Adrenal gland (tissue), 5 donors: ENCODE measurements at regions not wholly inside any gene's neighbourhood (a gene's known extent, or its start where the extent isn't known, plus 50 kb on each side); places are given as distances from the start of the nearest gene placed in this dataset.

Experiments used
- POLR2A ChIP-seq, 2 donors: fragments of 450-650 bp; IDR thresholded peaks; one replicate each; pipeline ENCODE4 v1.6.1; 2017; ENCODE audit warnings: antibody characterized with exemption in 2 of 2, mild to moderate bottlenecking in 2 of 2, moderate library complexity in 1 of 2
- TF ChIP-seq, protein P1 (sequence below), 6 experiments: fragments of 450-650 bp in 4 of 6; fragments of 200-600 bp in 2 of 6; sonication (generic) in 1 of 6; IDR thresholded peaks; 1 replicate in 5 of 6; 2 replicates in 1 of 6; pipeline versions ENCODE4 v1.5.1 to v1.8.0; 2016 to 2021; ENCODE audit warnings: antibody characterized with exemption in 6 of 6, mild to moderate bottlenecking in 2 of 6, moderate library complexity in 1 of 6
- donor health status: DM: no; HTN: no; CAD: no.

DNA sequence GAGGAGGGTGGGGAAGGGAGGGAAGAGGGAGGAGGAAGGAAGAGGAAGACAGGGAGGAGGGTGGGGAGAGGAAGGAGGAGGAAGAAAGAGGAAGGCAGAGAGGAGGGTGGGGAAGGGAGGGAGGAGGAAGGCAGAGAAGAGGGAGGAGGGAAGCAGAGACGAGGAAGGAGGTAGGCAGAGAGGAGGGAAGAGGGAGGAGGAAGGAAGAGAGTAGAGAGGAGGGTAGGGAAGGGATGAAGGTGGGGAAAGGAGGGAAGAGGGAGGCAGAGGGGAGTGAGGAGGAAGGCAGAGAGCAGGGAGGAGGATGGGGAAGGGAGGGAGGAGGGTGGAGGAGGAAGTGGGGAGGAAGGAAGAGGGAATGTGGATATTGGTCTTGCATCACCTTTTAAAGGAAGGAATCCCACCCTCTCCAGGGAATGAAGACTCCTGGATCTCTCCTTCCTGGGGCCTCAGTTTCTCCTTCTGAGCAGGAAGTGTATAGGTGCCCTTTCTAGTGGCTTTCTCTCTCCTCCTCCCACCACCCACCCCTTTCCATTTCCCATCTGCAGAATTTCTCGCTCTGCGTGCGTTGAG lies 188.9 kb upstream of the ZNF618 start:
- TF ChIP-seq, protein P1, sequence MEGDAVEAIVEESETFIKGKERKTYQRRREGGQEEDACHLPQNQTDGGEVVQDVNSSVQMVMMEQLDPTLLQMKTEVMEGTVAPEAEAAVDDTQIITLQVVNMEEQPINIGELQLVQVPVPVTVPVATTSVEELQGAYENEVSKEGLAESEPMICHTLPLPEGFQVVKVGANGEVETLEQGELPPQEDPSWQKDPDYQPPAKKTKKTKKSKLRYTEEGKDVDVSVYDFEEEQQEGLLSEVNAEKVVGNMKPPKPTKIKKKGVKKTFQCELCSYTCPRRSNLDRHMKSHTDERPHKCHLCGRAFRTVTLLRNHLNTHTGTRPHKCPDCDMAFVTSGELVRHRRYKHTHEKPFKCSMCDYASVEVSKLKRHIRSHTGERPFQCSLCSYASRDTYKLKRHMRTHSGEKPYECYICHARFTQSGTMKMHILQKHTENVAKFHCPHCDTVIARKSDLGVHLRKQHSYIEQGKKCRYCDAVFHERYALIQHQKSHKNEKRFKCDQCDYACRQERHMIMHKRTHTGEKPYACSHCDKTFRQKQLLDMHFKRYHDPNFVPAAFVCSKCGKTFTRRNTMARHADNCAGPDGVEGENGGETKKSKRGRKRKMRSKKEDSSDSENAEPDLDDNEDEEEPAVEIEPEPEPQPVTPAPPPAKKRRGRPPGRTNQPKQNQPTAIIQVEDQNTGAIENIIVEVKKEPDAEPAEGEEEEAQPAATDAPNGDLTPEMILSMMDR (IDR thresholded peaks at IDR 0.05) = no peak
- TF ChIP-seq POLR2A (IDR thresholded peaks at IDR 0.05) = no peak
